ENCODE measurements at regions not wholly inside any gene's neighbourhood (a gene's known extent, or its start where the extent isn't known, plus 50 kb on each side); places are given as distances from the start of the nearest gene placed in this dataset.

DNA sequence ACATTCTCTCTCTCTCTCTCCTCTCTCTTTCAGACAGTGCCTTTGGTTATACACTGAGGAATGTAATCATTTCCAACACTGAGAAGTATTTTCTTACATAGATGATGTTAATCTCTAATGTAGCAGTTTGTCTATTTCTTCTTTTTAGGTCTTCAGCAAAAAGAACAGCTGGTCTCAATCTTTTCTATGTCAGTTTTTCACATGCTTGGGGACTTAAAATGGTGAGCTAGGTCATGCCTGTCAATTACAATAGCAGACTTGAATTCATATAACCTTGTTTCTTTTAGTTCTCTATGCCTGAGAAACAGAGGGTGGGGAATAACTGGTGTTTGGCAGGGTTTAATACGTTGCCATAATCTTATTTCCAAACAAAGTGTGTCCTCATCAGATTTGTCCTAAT lies 786.2 kb downstream of the SQOR start:
- TF ChIP-seq CTCF (conservative IDR thresholded peaks at IDR 0.05 in 1 of 2, IDR thresholded peaks at IDR 0.05 in 1 of 2; ENCODE audit: extremely low read depth in 1 of 2, insufficient read depth in 1 of 2, low read depth in 1 of 2, low read length in 2 of 2) (no peak), EZH2 (IDR thresholded peaks at IDR 0.05; ENCODE audit: borderline replicate concordance, low read length) (no peak)
